ENCODE measurements at regions not wholly inside any gene's neighbourhood (a gene's known extent, or its start where the extent isn't known, plus 50 kb on each side); places are given as distances from the start of the nearest gene placed in this dataset.

DNA sequence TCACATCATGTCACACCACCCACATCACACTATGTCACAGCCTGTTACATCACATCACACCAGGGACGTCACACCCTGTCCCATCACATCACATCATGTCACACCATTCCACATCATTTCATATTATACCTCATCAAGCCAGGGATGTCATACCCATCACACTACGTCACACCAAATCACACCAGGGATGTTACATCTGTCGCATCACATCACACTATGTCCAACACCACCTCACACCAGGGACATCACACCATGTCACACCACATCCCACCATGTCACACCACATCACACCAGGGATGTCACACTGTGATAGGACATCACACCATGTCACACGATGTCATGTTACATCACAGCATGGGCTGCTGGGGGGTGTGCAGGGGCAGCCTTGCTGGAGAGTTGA, 110.6 kb downstream of the TMEM121 start:
- TF ChIP-seq EZH2 (IDR thresholded peaks at IDR 0.05) (no peak), POLR2AphosphoS5 (IDR thresholded peaks at IDR 0.05; ENCODE audit: borderline replicate concordance, low read depth, low read length) (no peak)

Data from SK-N-MC (cell line).